ENCODE measurements at regions not wholly inside any gene's neighbourhood (a gene's known extent, or its start where the extent isn't known, plus 50 kb on each side); places are given as distances from the start of the nearest gene placed in this dataset.

DNA sequence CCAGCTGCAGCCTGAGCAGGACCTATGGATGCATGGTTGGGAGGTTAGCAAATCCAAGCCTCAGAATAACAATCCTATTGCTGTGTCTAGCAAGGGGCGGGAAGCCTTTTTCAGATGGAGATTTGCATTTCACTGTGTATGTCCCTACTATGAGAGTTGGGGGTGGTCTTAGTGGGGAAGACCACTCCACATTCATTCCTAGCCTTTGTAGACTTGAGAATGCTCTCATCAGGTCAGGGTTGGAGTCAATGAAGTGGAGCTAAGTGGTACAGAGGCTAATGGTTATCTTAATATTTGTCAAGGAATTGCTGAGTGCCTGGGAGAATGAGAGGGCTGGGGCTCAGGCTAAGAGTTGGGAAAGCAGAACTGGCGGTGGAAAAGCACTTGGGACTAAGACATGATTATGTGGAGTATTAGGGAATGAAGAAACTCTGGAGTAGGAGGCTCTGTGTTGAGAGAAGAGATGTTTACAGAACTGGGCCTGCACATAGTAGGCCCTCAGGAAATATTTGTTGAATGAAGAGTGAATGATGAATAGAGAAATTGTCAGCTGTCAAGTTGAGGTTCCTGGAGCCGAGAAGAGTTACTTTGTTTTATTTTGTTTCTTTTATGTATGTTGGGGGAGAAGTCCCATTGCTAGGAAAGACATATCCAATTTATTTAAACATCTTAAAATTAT lies 175.5 kb upstream of the SPRY4 start:
- Mint-ChIP-seq H3K27ac (ENCODE audit: unreplicated experiment) (no peak overlapping the region), H3K4me3 (ENCODE audit: unreplicated experiment) (no peak overlapping the region), H3K27me3 (ENCODE audit: unreplicated experiment) (no peaks in the 10 kb centered on the region), H3K36me3 (ENCODE audit: unreplicated experiment) (no peaks in the 10 kb centered on the region), H3K4me1 (ENCODE audit: low read depth, unreplicated experiment) (peaks cover 2% of the 10 kb centered on the region), H3K9me3 (ENCODE audit: unreplicated experiment) (no peaks in the 10 kb centered on the region)
- no peak for TF ChIP-seq CTCF (IDR thresholded peaks at IDR 0.05; ENCODE audit: partially characterized antibody, unreplicated experiment)
- DNase-seq, result no peak

GRCh38 chr5:142499591-142500226 lies 174.9 kb upstream of the SPRY4 start:
- DNase-seq, result no peak
- peaks cover 3% of the 10 kb centered on the region for H3K4me1 Mint-ChIP-seq (ENCODE audit: low read depth, unreplicated experiment)
- no peaks in the 10 kb centered on the region for H3K27me3 Mint-ChIP-seq (ENCODE audit: unreplicated experiment)
- no peak for TF ChIP-seq CTCF (IDR thresholded peaks at IDR 0.05; ENCODE audit: partially characterized antibody, unreplicated experiment)
- H3K36me3 Mint-ChIP-seq (ENCODE audit: unreplicated experiment), result no peaks in the 10 kb centered on the region
- no peaks in the 10 kb centered on the region for H3K9me3 Mint-ChIP-seq (ENCODE audit: unreplicated experiment)
- H3K27ac Mint-ChIP-seq (ENCODE audit: unreplicated experiment), result no peak overlapping the region
- H3K4me3 Mint-ChIP-seq (ENCODE audit: unreplicated experiment), result no peak overlapping the region

GRCh38 chr5:142498298-142498697 lies 173.5 kb upstream of the SPRY4 start:
- TF ChIP-seq CTCF (IDR thresholded peaks at IDR 0.05; ENCODE audit: partially characterized antibody, unreplicated experiment), result no peak

GRCh38 chr5:142495531-142495930 lies 170.7 kb upstream of the SPRY4 start:
- Mint-ChIP-seq H3K27ac (ENCODE audit: unreplicated experiment) (no peak overlapping the region), H3K4me1 (ENCODE audit: low read depth, unreplicated experiment) (peaks cover 19% of the 10 kb centered on the region), H3K4me3 (ENCODE audit: unreplicated experiment) (no peak overlapping the region), H3K9me3 (ENCODE audit: unreplicated experiment) (no peaks in the 10 kb centered on the region), H3K27me3 (ENCODE audit: unreplicated experiment) (peaks cover 3% of the 10 kb centered on the region), H3K36me3 (ENCODE audit: unreplicated experiment) (no peaks in the 10 kb centered on the region)
- no peak for DNase-seq
- TF ChIP-seq CTCF (IDR thresholded peaks at IDR 0.05; ENCODE audit: partially characterized antibody, unreplicated experiment), result no peak

More at GRCh38 chr5:142498298-142498697, 173.5 kb upstream of the SPRY4 start:
- H3K4me1 Mint-ChIP-seq (ENCODE audit: low read depth, unreplicated experiment), result peaks cover 6% of the 10 kb centered on the region
- no peaks in the 10 kb centered on the region for H3K27me3 Mint-ChIP-seq (ENCODE audit: unreplicated experiment)
- no peak overlapping the region for H3K27ac Mint-ChIP-seq (ENCODE audit: unreplicated experiment)
- no peak overlapping the region for H3K4me3 Mint-ChIP-seq (ENCODE audit: unreplicated experiment)
- no peaks in the 10 kb centered on the region for H3K36me3 Mint-ChIP-seq (ENCODE audit: unreplicated experiment)
- H3K9me3 Mint-ChIP-seq (ENCODE audit: unreplicated experiment), result no peaks in the 10 kb centered on the region
- no peak for DNase-seq

- no peak for DNase-seq
- H3K36me3 Mint-ChIP-seq (ENCODE audit: unreplicated experiment), result no peaks in the 10 kb centered on the region
- H3K27ac Mint-ChIP-seq (ENCODE audit: unreplicated experiment), result no peak overlapping the region
- H3K4me3 Mint-ChIP-seq (ENCODE audit: unreplicated experiment), result no peak overlapping the region
- TF ChIP-seq CTCF (IDR thresholded peaks at IDR 0.05; ENCODE audit: partially characterized antibody, unreplicated experiment), result no peak
- peaks cover 21% of the 10 kb centered on the region for H3K4me1 Mint-ChIP-seq (ENCODE audit: low read depth, unreplicated experiment)
- no peaks in the 10 kb centered on the region for H3K9me3 Mint-ChIP-seq (ENCODE audit: unreplicated experiment)
- peaks cover 3% of the 10 kb centered on the region for H3K27me3 Mint-ChIP-seq (ENCODE audit: unreplicated experiment)
These were observed 169.2 kb upstream of the SPRY4 start for GRCh38 chr5:142493875-142494518.
